Loucy (cell line): ENCODE measurements at regions not wholly inside any gene's neighbourhood (a gene's known extent, or its start where the extent isn't known, plus 50 kb on each side); places are given as distances from the start of the nearest gene placed in this dataset.

Source experiments
- H2AFZ ChIP-seq: fragments of 200-600 bp; sonication (generic); 2 replicates; pipeline ENCODE4 v1.6.0; 2016; ENCODE audit warnings: antibody characterized with exemption, mild to moderate bottlenecking, low read length, moderate library complexity
- H3F3A ChIP-seq: fragments of 200-600 bp; 2 replicates; pipeline ENCODE4 v1.6.0; 2016; ENCODE audit warnings: antibody characterized with exemption, low read depth, mild to moderate bottlenecking
- H3K27me3 ChIP-seq: fragments of 200-600 bp; sonication (generic); 2 replicates; pipeline ENCODE4 v1.6.1; 2014; ENCODE audit warnings: low read length, mild to moderate bottlenecking; ENCODE audit not compliant: insufficient read depth, poor library complexity, severe bottlenecking
- H3K36me3 ChIP-seq: fragments of 200-600 bp; sonication (generic); 2 replicates; pipeline ENCODE4 v1.6.1; 2016; ENCODE audit warnings: low read length; ENCODE audit not compliant: insufficient read depth
- H3K4me1 ChIP-seq: fragments of 200-600 bp; sonication (generic); 2 replicates; pipeline ENCODE4 v1.5.1; 2014; ENCODE audit warnings: low read length, mild to moderate bottlenecking; ENCODE audit not compliant: insufficient read depth, poor library complexity, severe bottlenecking
- H3K4me2 ChIP-seq: fragments of 200-600 bp; sonication (generic); 2 replicates; pipeline ENCODE4 v1.6.0; 2014; ENCODE audit warnings: antibody characterized with exemption, low read length, low read depth, mild to moderate bottlenecking; ENCODE audit not compliant: poor library complexity, severe bottlenecking
- H3K4me3 ChIP-seq: fragments of 200-600 bp; sonication (generic); 2 replicates; pipeline ENCODE4 v1.5.1; 2014; ENCODE audit warnings: low read length, mild to moderate bottlenecking, mixed read lengths; ENCODE audit not compliant: poor library complexity, severe bottlenecking
- H3K79me2 ChIP-seq: fragments of 200-600 bp; sonication (generic); 2 replicates; pipeline ENCODE4 v1.6.1; 2014; ENCODE audit warnings: low read length; ENCODE audit not compliant: insufficient read depth
- H3K9ac ChIP-seq: fragments of 200-600 bp; sonication (generic); 2 replicates; pipeline ENCODE4 v1.6.0; 2014; ENCODE audit warnings: mild to moderate bottlenecking, low read depth, low read length, moderate library complexity; ENCODE audit not compliant: poor library complexity, severe bottlenecking
- H3K9me2 ChIP-seq: fragments of 200-600 bp; sonication (generic); replicated peaks from 2 replicates; pipeline ENCODE4 v1.6.1; 2016; ENCODE audit warnings: low read depth, low read length, mixed read lengths
- H3K9me3 ChIP-seq: fragments of 200-600 bp; sonication (generic); 2 replicates; pipeline ENCODE4 v1.6.1; 2014; ENCODE audit warnings: mild to moderate bottlenecking, antibody characterized with exemption, low read length, low read depth; ENCODE audit not compliant: insufficient read depth
- H4K20me1 ChIP-seq: fragments of 200-600 bp; sonication (generic); 2 replicates; pipeline ENCODE4 v1.6.0; 2014; ENCODE audit warnings: antibody characterized with exemption, low read length, mild to moderate bottlenecking; ENCODE audit not compliant: insufficient read depth, poor library complexity, severe bottlenecking
- CTCF ChIP-seq: fragments of 200-600 bp; sonication (generic); conservative IDR thresholded peaks from 2 replicates; pipeline ENCODE4 v1.5.1; 2014; ENCODE audit warnings: mild to moderate bottlenecking, antibody characterized with exemption, low read length
- EZH2phosphoT487 ChIP-seq: fragments of 200-600 bp; IDR thresholded peaks from 2 replicates; pipeline ENCODE4 v1.6.1; 2018; ENCODE audit warnings: antibody characterized with exemption, mild to moderate bottlenecking, moderate library complexity, borderline replicate concordance

- H4K20me1 ChIP-seq, result no peaks in the 10 kb centered on the region
- no peaks in the 10 kb centered on the region for H3K9me3 ChIP-seq
- no peaks in the 10 kb centered on the region for H3K36me3 ChIP-seq
- H3F3A ChIP-seq, result no peaks in the 10 kb centered on the region
- H3K4me3 ChIP-seq, result no peak overlapping the region
- no peak overlapping the region for H3K9ac ChIP-seq
- H3K27me3 ChIP-seq, result no peaks in the 10 kb centered on the region
- H2AFZ ChIP-seq, result no peak overlapping the region
- TF ChIP-seq CTCF (no peak), EZH2phosphoT487 (no peak)
- no peaks in the 10 kb centered on the region for H3K79me2 ChIP-seq
- H3K9me2 ChIP-seq, result no peaks in the 10 kb centered on the region
- no peaks in the 10 kb centered on the region for H3K4me1 ChIP-seq
- H3K4me2 ChIP-seq, result no peak overlapping the region
These were observed 594.5 kb downstream of the ACTR3B start for GRCh38 chr7:153354071-153354470.

DNA sequence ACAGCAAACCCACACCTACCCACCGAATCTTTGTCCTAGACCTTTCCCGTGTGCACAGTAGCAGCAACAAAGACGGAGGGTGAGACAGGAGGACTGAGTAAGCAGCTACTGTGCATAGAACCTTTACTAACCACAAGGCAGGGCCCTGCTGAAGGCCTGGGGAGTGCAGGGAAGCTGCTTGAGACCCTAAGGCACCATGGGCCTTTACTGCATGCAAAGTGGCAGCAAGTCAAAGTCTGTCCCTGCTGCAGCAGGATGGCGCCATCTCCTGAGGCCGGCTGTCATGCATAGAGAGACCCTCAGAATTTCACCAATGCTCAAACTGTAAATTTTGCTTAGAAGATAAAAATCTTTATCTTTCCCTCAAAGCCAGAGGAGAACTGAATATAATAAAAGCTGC, 610.5 kb downstream of the ACTR3B start:
- Histone ChIP-seq H4K20me1 (no peaks in the 10 kb centered on the region), H3K4me2 (no peak overlapping the region), H3K9me2 (no peaks in the 10 kb centered on the region), H3F3A (no peaks in the 10 kb centered on the region), H3K36me3 (no peaks in the 10 kb centered on the region), H3K4me1 (no peaks in the 10 kb centered on the region), H3K9ac (no peak overlapping the region), H3K9me3 (no peaks in the 10 kb centered on the region; the same call in 1 of the 2 replicates), H3K27me3 (no peaks in the 10 kb centered on the region), H3K79me2 (no peaks in the 10 kb centered on the region), H2AFZ (no peak overlapping the region), H3K4me3 (no peak overlapping the region)
- no peak for TF ChIP-seq EZH2phosphoT487
- TF ChIP-seq CTCF, result no peak

DNA sequence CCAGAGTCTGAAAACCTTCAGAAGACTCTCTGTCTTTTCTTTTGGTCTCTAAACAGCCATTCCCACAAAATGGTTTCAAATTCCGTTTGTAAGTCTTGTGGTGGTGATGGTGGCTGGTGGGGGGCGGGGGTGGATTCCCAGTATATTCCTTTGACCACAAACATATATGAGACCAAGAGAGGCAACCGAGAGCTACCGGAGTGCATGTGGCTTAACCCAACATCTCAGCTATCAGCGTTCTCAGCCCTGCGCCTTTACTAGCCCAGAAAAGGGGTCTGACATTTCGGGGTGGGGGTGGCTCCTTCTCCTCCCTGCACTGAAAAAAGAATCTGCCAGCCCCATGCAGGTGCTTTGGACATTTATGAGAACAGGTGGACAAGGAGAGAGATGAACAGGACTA, 621.1 kb downstream of the ACTR3B start:
- Histone ChIP-seq H3K9me2 (no peaks in the 10 kb centered on the region), H3F3A (no peaks in the 10 kb centered on the region), H3K4me3 (no peak overlapping the region), H3K79me2 (no peaks in the 10 kb centered on the region), H3K27me3 (no peaks in the 10 kb centered on the region), H2AFZ (no peak overlapping the region), H3K36me3 (no peaks in the 10 kb centered on the region), H3K4me2 (no peak overlapping the region), H3K4me1 (no peaks in the 10 kb centered on the region), H4K20me1 (no peaks in the 10 kb centered on the region), H3K9me3 (no peaks in the 10 kb centered on the region), H3K9ac (no peak overlapping the region)
- TF ChIP-seq EZH2phosphoT487 (no peak), CTCF (no peak)
